ENCODE measurements at regions not wholly inside any gene's neighbourhood (a gene's known extent, or its start where the extent isn't known, plus 50 kb on each side); places are given as distances from the start of the nearest gene placed in this dataset.

GRCh38 chr17:72305472-72305871 is 184.7 kb downstream of the SOX9 start:
- H3F3A ChIP-seq (replicated peaks; ENCODE audit: low read depth), result no peaks in the 10 kb centered on the region
- no peak overlapping the region for H3K27ac ChIP-seq (ENCODE audit: low read depth)
- TF ChIP-seq STAT1 (IDR thresholded peaks at IDR 0.05; ENCODE audit: unreplicated experiment) (no peak), ZNF331 (CRISPR knock-in tag; IDR thresholded peaks at IDR 0.05; ENCODE audit: low read depth) (no peak), EZH2 (IDR thresholded peaks at IDR 0.05; ENCODE audit: low read depth, unreplicated experiment) (no peak), CTCF (conservative IDR thresholded peaks at IDR 0.05; ENCODE audit: low read depth in 2 of 2) (no peak), NANOG (IDR thresholded peaks at IDR 0.05; ENCODE audit: borderline replicate concordance) (no peak), REST (IDR thresholded peaks at IDR 0.05; ENCODE audit: unreplicated experiment) (no peak), ZNF114 (CRISPR knock-in tag; IDR thresholded peaks at IDR 0.05) (no peak), ETS1 (IDR thresholded peaks at IDR 0.05) (no peak), POLR2AphosphoS5 (IDR thresholded peaks at IDR 0.05; ENCODE audit: low read depth) (no peak), JUNB (IDR thresholded peaks at IDR 0.05; ENCODE audit: unreplicated experiment) (no peak)
- H3K4me1 ChIP-seq (ENCODE audit: insufficient read depth), result no peaks in the 10 kb centered on the region
- Mint-ChIP-seq H3K4me1 (no peaks in the 10 kb centered on the region; the same call in 1 of the 3 replicates), H3K4me3 (no peak overlapping the region), H3K27me3 (ENCODE audit: insufficient read depth, low read depth, poor library complexity) (peaks cover 2% of the 10 kb centered on the region), H3K9me3 (no peaks in the 10 kb centered on the region), H3K36me3 (ENCODE audit: low read depth) (no peaks in the 10 kb centered on the region), H3K27ac (no peak overlapping the region)
- peak overlapping the region; percentile 59 for H2AFZ ChIP-seq
- no peaks in the 10 kb centered on the region for H3K36me3 ChIP-seq (ENCODE audit: insufficient read depth)
- no peak overlapping the region for H3K4me3 ChIP-seq
- no peak for DNase-seq (ENCODE audit: low spot score)
- no peak overlapping the region for H3K4me2 ChIP-seq
- no peaks in the 10 kb centered on the region for H3K9me2 ChIP-seq (ENCODE audit: insufficient read depth)
- no peaks in the 10 kb centered on the region for H3K27me3 ChIP-seq (ENCODE audit: insufficient read depth)
- no peaks in the 10 kb centered on the region for H3K79me2 ChIP-seq (replicated peaks; ENCODE audit: insufficient read depth)
- ATAC-seq, result no peak
- H4K20me1 ChIP-seq (replicated peaks; ENCODE audit: insufficient read depth), result no peaks in the 10 kb centered on the region

GRCh38 chr17:72306037-72306436 is 185.2 kb downstream of the SOX9 start:
- no peak for DNase-seq (ENCODE audit: low spot score)
- H3K4me3 ChIP-seq, result no peak overlapping the region
- no peaks in the 10 kb centered on the region for H4K20me1 ChIP-seq (replicated peaks; ENCODE audit: insufficient read depth)
- H3K27me3 ChIP-seq (ENCODE audit: insufficient read depth), result no peaks in the 10 kb centered on the region
- H3K79me2 ChIP-seq (replicated peaks; ENCODE audit: insufficient read depth), result no peaks in the 10 kb centered on the region
- H3K4me2 ChIP-seq, result no peak overlapping the region
- Mint-ChIP-seq H3K4me3 (no peak overlapping the region), H3K36me3 (ENCODE audit: low read depth) (no peaks in the 10 kb centered on the region), H3K27ac (no peak overlapping the region), H3K27me3 (ENCODE audit: insufficient read depth, low read depth, poor library complexity) (peaks cover 2% of the 10 kb centered on the region), H3K9me3 (no peaks in the 10 kb centered on the region), H3K4me1 (no peaks in the 10 kb centered on the region; the same call in 1 of the 3 replicates)
- H3F3A ChIP-seq (replicated peaks; ENCODE audit: low read depth), result no peaks in the 10 kb centered on the region
- peak overlapping the region; percentile 59 for H2AFZ ChIP-seq
- no peak overlapping the region for H3K27ac ChIP-seq (ENCODE audit: low read depth)
- no peak for ATAC-seq
- H3K4me1 ChIP-seq (ENCODE audit: insufficient read depth), result no peaks in the 10 kb centered on the region
- no peaks in the 10 kb centered on the region for H3K9me2 ChIP-seq (ENCODE audit: insufficient read depth)
- no peaks in the 10 kb centered on the region for H3K36me3 ChIP-seq (ENCODE audit: insufficient read depth)
- TF ChIP-seq EZH2phosphoT487 (IDR thresholded peaks at IDR 0.05; ENCODE audit: unreplicated experiment) (no peak), REST (IDR thresholded peaks at IDR 0.05; ENCODE audit: unreplicated experiment) (no peak), EZH2 (IDR thresholded peaks at IDR 0.05; ENCODE audit: low read depth, unreplicated experiment) (no peak), CREB1 (CRISPR knock-in tag; IDR thresholded peaks at IDR 0.05; ENCODE audit: low read depth) (no peak)

Data from GM23338 (cell line).